ENCODE measurements at regions not wholly inside any gene's neighbourhood (a gene's known extent, or its start where the extent isn't known, plus 50 kb on each side); places are given as distances from the start of the nearest gene placed in this dataset.

GRCh38 chr7:18144166-18144565, 116.5 kb upstream of the PRPS1L1 start:
- FAIRE-seq, result no peak
- no peak for DNase-seq (ENCODE audit: insufficient read length, low spot score)
- TF ChIP-seq SPI1 (IDR thresholded peaks at IDR 0.05; ENCODE audit: low read depth, low read length) (peak; percentile 66), POLR2A (IDR thresholded peaks at IDR 0.05; ENCODE audit: low read depth, low read length) (no peak)

GRCh38 chr7:18145160-18145559, 117.5 kb upstream of the PRPS1L1 start:
- FAIRE-seq (no peak), DNase-seq (ENCODE audit: insufficient read length, low spot score) (no peak)
- no peak for TF ChIP-seq SPI1 (IDR thresholded peaks at IDR 0.05; ENCODE audit: low read depth, low read length)
- no peak for TF ChIP-seq POLR2A (IDR thresholded peaks at IDR 0.05; ENCODE audit: low read depth, low read length)
- no peak for TF ChIP-seq PAX5 (IDR thresholded peaks at IDR 0.05; ENCODE audit: insufficient read depth, low read length, severe bottlenecking)
- no peak for TF ChIP-seq POLR2AphosphoS5 (IDR thresholded peaks at IDR 0.05; ENCODE audit: low read depth, low read length)
- TF ChIP-seq POU2F2 (IDR thresholded peaks at IDR 0.05; ENCODE audit: low read depth, low read length), result no peak
- no peak for TF ChIP-seq TAF1 (IDR thresholded peaks at IDR 0.05; ENCODE audit: low read depth, low read length)

GRCh38 chr7:18151422-18151821, 123.8 kb upstream of the PRPS1L1 start:
- DNase-seq (ENCODE audit: insufficient read length, low spot score) (no peak), FAIRE-seq (no peak)
- TF ChIP-seq POLR2A (IDR thresholded peaks at IDR 0.05; ENCODE audit: low read depth, low read length), result no peak
- TF ChIP-seq POLR2AphosphoS5 (IDR thresholded peaks at IDR 0.05; ENCODE audit: low read depth, low read length), result no peak
- no peak for TF ChIP-seq SPI1 (IDR thresholded peaks at IDR 0.05; ENCODE audit: low read depth, low read length)
- no peak for TF ChIP-seq POU2F2 (IDR thresholded peaks at IDR 0.05; ENCODE audit: low read depth, low read length)
- no peak for TF ChIP-seq TAF1 (IDR thresholded peaks at IDR 0.05; ENCODE audit: low read depth, low read length)
- no peak for TF ChIP-seq PAX5 (IDR thresholded peaks at IDR 0.05; ENCODE audit: insufficient read depth, low read length, severe bottlenecking)

GRCh38 chr7:18153183-18153748, 125.6 kb upstream of the PRPS1L1 start:
- peak; percentile 35; the same call in 1 of the 2 replicates for TF ChIP-seq SPI1 (IDR thresholded peaks at IDR 0.05; ENCODE audit: low read depth, low read length)
- no peak for TF ChIP-seq POU2F2 (IDR thresholded peaks at IDR 0.05; ENCODE audit: low read depth, low read length)
- DNase-seq (ENCODE audit: insufficient read length, low spot score) (no peak), FAIRE-seq (no peak)

- no peak for DNase-seq (ENCODE audit: insufficient read length, low spot score)
- no peak for FAIRE-seq
- TF ChIP-seq POU2F2 (IDR thresholded peaks at IDR 0.05; ENCODE audit: low read depth, low read length), result no peak
- no peak for TF ChIP-seq POLR2AphosphoS5 (IDR thresholded peaks at IDR 0.05; ENCODE audit: low read depth, low read length)
- TF ChIP-seq POLR2A (IDR thresholded peaks at IDR 0.05; ENCODE audit: low read depth, low read length), result no peak
- no peak for TF ChIP-seq SPI1 (IDR thresholded peaks at IDR 0.05; ENCODE audit: low read depth, low read length)
- TF ChIP-seq PAX5 (IDR thresholded peaks at IDR 0.05; ENCODE audit: insufficient read depth, low read length, severe bottlenecking), result no peak
- TF ChIP-seq TAF1 (IDR thresholded peaks at IDR 0.05; ENCODE audit: low read depth, low read length), result no peak
Observed at GRCh38 chr7:18154726-18155125, 127.1 kb upstream of the PRPS1L1 start.

GRCh38 chr7:18157233-18157632, 129.6 kb upstream of the PRPS1L1 start:
- TF ChIP-seq TAF1 (IDR thresholded peaks at IDR 0.05; ENCODE audit: low read depth, low read length) (no peak), PAX5 (IDR thresholded peaks at IDR 0.05; ENCODE audit: insufficient read depth, low read length, severe bottlenecking) (no peak), POU2F2 (IDR thresholded peaks at IDR 0.05; ENCODE audit: low read depth, low read length) (no peak)
- FAIRE-seq, result no peak
- DNase-seq (ENCODE audit: insufficient read length, low spot score), result no peak

- FAIRE-seq, result no peak
- TF ChIP-seq POLR2AphosphoS5 (IDR thresholded peaks at IDR 0.05; ENCODE audit: low read depth, low read length) (no peak), POU2F2 (IDR thresholded peaks at IDR 0.05; ENCODE audit: low read depth, low read length) (no peak), POLR2A (IDR thresholded peaks at IDR 0.05; ENCODE audit: low read depth, low read length) (no peak), PAX5 (IDR thresholded peaks at IDR 0.05; ENCODE audit: insufficient read depth, low read length, severe bottlenecking) (no peak), SPI1 (IDR thresholded peaks at IDR 0.05; ENCODE audit: low read depth, low read length) (no peak), TAF1 (IDR thresholded peaks at IDR 0.05; ENCODE audit: low read depth, low read length) (no peak)
- no peak for DNase-seq (ENCODE audit: insufficient read length, low spot score)
Observed at GRCh38 chr7:18162657-18163056, 135.0 kb upstream of the PRPS1L1 start.

GRCh38 chr7:18163091-18163490, 135.4 kb upstream of the PRPS1L1 start:
- no peak for FAIRE-seq
- TF ChIP-seq POLR2A (IDR thresholded peaks at IDR 0.05; ENCODE audit: low read depth, low read length) (no peak), POU2F2 (IDR thresholded peaks at IDR 0.05; ENCODE audit: low read depth, low read length) (no peak), SPI1 (IDR thresholded peaks at IDR 0.05; ENCODE audit: low read depth, low read length) (no peak), PAX5 (IDR thresholded peaks at IDR 0.05; ENCODE audit: insufficient read depth, low read length, severe bottlenecking) (no peak), TAF1 (IDR thresholded peaks at IDR 0.05; ENCODE audit: low read depth, low read length) (no peak), POLR2AphosphoS5 (IDR thresholded peaks at IDR 0.05; ENCODE audit: low read depth, low read length) (no peak)
- no peak for DNase-seq (ENCODE audit: insufficient read length, low spot score)

- no peak for FAIRE-seq
- DNase-seq (ENCODE audit: insufficient read length, low spot score), result no peak
- TF ChIP-seq PAX5 (IDR thresholded peaks at IDR 0.05; ENCODE audit: insufficient read depth, low read length, severe bottlenecking) (no peak), SPI1 (IDR thresholded peaks at IDR 0.05; ENCODE audit: low read depth, low read length) (no peak), POLR2AphosphoS5 (IDR thresholded peaks at IDR 0.05; ENCODE audit: low read depth, low read length) (no peak)
Observed at GRCh38 chr7:18165166-18165565, 137.5 kb upstream of the PRPS1L1 start.

GRCh38 chr7:18166002-18166401, 138.4 kb upstream of the PRPS1L1 start:
- TF ChIP-seq POLR2A (IDR thresholded peaks at IDR 0.05; ENCODE audit: low read depth, low read length) (no peak), PAX5 (IDR thresholded peaks at IDR 0.05; ENCODE audit: insufficient read depth, low read length, severe bottlenecking) (no peak), SPI1 (IDR thresholded peaks at IDR 0.05; ENCODE audit: low read depth, low read length) (no peak), TAF1 (IDR thresholded peaks at IDR 0.05; ENCODE audit: low read depth, low read length) (no peak), POU2F2 (IDR thresholded peaks at IDR 0.05; ENCODE audit: low read depth, low read length) (no peak), POLR2AphosphoS5 (IDR thresholded peaks at IDR 0.05; ENCODE audit: low read depth, low read length) (no peak)
- FAIRE-seq, result no peak
- no peak for DNase-seq (ENCODE audit: insufficient read length, low spot score)

All from GM12891 (cell line).